HCT116 (cell line): ENCODE measurements at regions not wholly inside any gene's neighbourhood (a gene's known extent, or its start where the extent isn't known, plus 50 kb on each side); places are given as distances from the start of the nearest gene placed in this dataset.

Source experiments
- ATAC-seq: fragments of 200-7000 bp; cut with Tn5 transposase; 2 replicates; pipeline ENCODE4 v1.9.1; 2020; ENCODE audit warnings: mild to moderate bottlenecking, moderate library complexity
- BruUV-seq: library from RNA; stranded (reverse); fragments of 400-500 nt; replicated peaks from 2 replicates; lab custom pipeline; 2021; lab: Mats Ljungman, UMichigan
- CTCF ChIA-PET: fragments of 300-600 bp; sonication (Branson Sonifier 250); formaldehyde crosslinking; loops from one replicate; lab custom pipeline; 2021; ENCODE audit warnings: antibody characterized with exemption; lab: Charles Lee
- POLR2A ChIA-PET: fragments of 300-600, 350-600 bp; sonication (Branson Sonifier 250); formaldehyde crosslinking; loops from one replicate; lab custom pipeline; 2021; ENCODE audit warnings: antibody characterized with exemption; lab: Charles Lee
- RAD21 ChIA-PET, 2 experiments: fragments of 300-600 bp; sonication (Branson Sonifier 250); formaldehyde crosslinking; loops; one replicate each; lab custom pipeline; 2023; ENCODE audit warnings: low total read pairs in 2 of 2; ENCODE audit not compliant: uncharacterized antibody in 2 of 2, unreplicated experiment in 2 of 2, low non-redundant PET in 1 of 2; lab: Charles Lee
- DNase-seq: peaks from one replicate; pipeline ENCODE4 v3.0.0-alpha.2; 2010; ENCODE audit warnings: low read depth, low spot score
- H2AFZ ChIP-seq: fragments of 200-600 bp; shearing (Covaris generic), sonication (generic); 2 replicates; pipeline ENCODE4 v1.6.1; 2017; ENCODE audit warnings: low read depth, mixed run types, mixed read lengths, antibody characterized with exemption, low read length; ENCODE audit not compliant: poor library complexity, severe bottlenecking
- H3K27ac ChIP-seq: 2 replicates; pipeline ENCODE4 v1.5.1; 2012; ENCODE audit warnings: low read depth, low read length
- H3K27me3 ChIP-seq: fragments of 200-600 bp; sonication (generic); 2 replicates; pipeline ENCODE4 v1.6.1; 2016; ENCODE audit warnings: mixed run types, low read length, mixed read lengths; ENCODE audit not compliant: insufficient read depth
- H3K36me3 ChIP-seq, 2 experiments: fragments of 200-500 bp in 1 of 2; fragments of 200-600 bp in 1 of 2; sonication (Bioruptor generic) in 1 of 2; sonication (generic) in 1 of 2; 2 replicates each; pipeline versions ENCODE4 v1.5.1 to v1.6.1; 2014 to 2016; ENCODE audit warnings: low read length in 2 of 2, inconsistent platforms in 1 of 2, mixed read lengths in 1 of 2, mixed run types in 1 of 2; ENCODE audit not compliant: insufficient read depth in 2 of 2, control insufficient read depth in 1 of 2
- H3K4me1 ChIP-seq, 2 experiments: fragments of 200-600 bp in 1 of 2; sonication (generic) in 1 of 2; 2 replicates each; pipeline versions ENCODE4 v1.5.1 to v1.6.1; 2012 to 2017; ENCODE audit warnings: low read length in 2 of 2, inconsistent platforms in 1 of 2, mild to moderate bottlenecking in 1 of 2, mixed read lengths in 1 of 2, mixed run types in 1 of 2, moderate library complexity in 1 of 2; ENCODE audit not compliant: insufficient read depth in 2 of 2, control insufficient read depth in 1 of 2
- H3K4me2 ChIP-seq: fragments of 200-600 bp; sonication (generic); 2 replicates; pipeline ENCODE4 v1.6.1; 2017; ENCODE audit warnings: mixed run types, low read length, mixed read lengths
- H3K4me3 ChIP-seq, 2 experiments: fragments of 200-600 bp in 1 of 2; sonication (generic) in 1 of 2; replicated peaks in 1 of 2; 2 replicates each; pipeline ENCODE4 v1.5.1; 2011 to 2016; ENCODE audit warnings: low read length in 2 of 2, control low read depth in 1 of 2, low read depth in 1 of 2, mild to moderate bottlenecking in 1 of 2, mixed read lengths in 1 of 2, mixed run types in 1 of 2
- H3K79me2 ChIP-seq: fragments of 200-600 bp; sonication (generic); 2 replicates; pipeline ENCODE4 v1.6.1; 2017; ENCODE audit warnings: mild to moderate bottlenecking, mixed run types, low read length, moderate library complexity, mixed read lengths; ENCODE audit not compliant: insufficient read depth
- H3K9ac ChIP-seq: fragments of 200-600 bp; sonication (generic); 2 replicates; pipeline ENCODE4 v1.6.1; 2016; ENCODE audit warnings: low read length, mixed read lengths
- H3K9me2 ChIP-seq: fragments of 200-600 bp; sonication (generic), shearing (Covaris generic); 2 replicates; pipeline ENCODE4 v1.6.1; 2017; ENCODE audit warnings: mixed run types, mild to moderate bottlenecking, moderate library complexity; ENCODE audit not compliant: insufficient read depth
- H3K9me3 ChIP-seq, 2 experiments: fragments of 200-500 bp in 1 of 2; fragments of 200-600 bp in 1 of 2; sonication (Bioruptor generic) in 1 of 2; sonication (generic) in 1 of 2; 2 replicates each; pipeline ENCODE4 v1.6.1; 2014 to 2017; ENCODE audit warnings: low read length in 2 of 2, mixed read lengths in 2 of 2, inconsistent platforms in 1 of 2, low read depth in 1 of 2, mild to moderate bottlenecking in 1 of 2, mixed run types in 1 of 2, moderate library complexity in 1 of 2; ENCODE audit not compliant: control insufficient read depth in 1 of 2, insufficient read depth in 1 of 2
- H4K20me1 ChIP-seq: fragments of 200-600 bp; sonication (generic), shearing (Covaris generic); 2 replicates; pipeline ENCODE4 v1.6.1; 2017; ENCODE audit warnings: mixed run types, mild to moderate bottlenecking, moderate library complexity; ENCODE audit not compliant: insufficient read depth
- ELF1 ChIP-seq: IDR thresholded peaks from 2 replicates; pipeline ENCODE4 v1.6.1; 2012; ENCODE audit warnings: low read depth, borderline replicate concordance
- intact Hi-C: fragments of 100-400 bp; cut with micrococcal nuclease; formaldehyde crosslinking; loops from 2 replicates; pipeline ENCODE4 v1.10.0; 2022
- TF ChIP-seq, protein P1 (sequence below): IDR thresholded peaks from 2 replicates; pipeline ENCODE4 v1.6.1; 2011; ENCODE audit warnings: mild to moderate bottlenecking, low read length, moderate library complexity; ENCODE audit not compliant: insufficient replicate concordance; ENCODE audit errors: extremely low read depth

DNA sequence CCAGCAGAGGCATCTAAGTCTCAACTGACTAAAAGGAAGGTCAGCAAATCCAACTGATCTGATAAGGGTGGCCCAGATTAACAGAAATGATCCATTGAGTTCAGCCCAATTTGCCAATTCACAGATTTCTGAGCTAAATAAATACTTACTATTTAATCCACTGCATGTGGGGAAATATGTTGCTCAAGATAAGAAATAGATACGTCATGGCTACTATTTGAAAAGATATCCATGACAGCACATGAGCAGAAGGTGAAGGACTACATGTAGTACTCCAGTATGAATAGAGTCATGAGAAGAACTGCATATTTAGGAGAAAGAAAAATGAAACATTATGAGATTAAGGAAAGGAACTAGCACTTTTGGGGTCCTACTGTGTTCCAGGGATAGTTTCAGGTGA, 332.4 kb downstream of the ARPP21 start:
- ChIA-PET RAD21 (no interaction called here), CTCF (no interaction called here)
- Histone ChIP-seq H3K4me1 (no peaks in the 10 kb centered on the region), H2AFZ (no peak overlapping the region), H3K9ac (no peak overlapping the region), H3K9me3 (peaks cover 0 to 4% of the 10 kb centered on the region in 2 experiments; a peak in 2 of 4 replicates), H3K4me2 (no peak overlapping the region)
- intact Hi-C loops: no loop called here
- DNase-seq: no peak
- TF ChIP-seq ELF1: no peak
- TF ChIP-seq, all 23 proteins: peak for 0
- Histone ChIP-seq H3K27ac (no peak overlapping the region), H3K4me3 (no peak overlapping the region), H3K9me2 (no peaks in the 10 kb centered on the region), H3K27me3 (no peaks in the 10 kb centered on the region), H3K79me2 (no peaks in the 10 kb centered on the region), H4K20me1 (no peaks in the 10 kb centered on the region), H3K36me3 (no peaks in the 10 kb centered on the region)
- no peak for ATAC-seq
- no TSS peak for BruUV-seq
- POLR2A ChIA-PET: no interaction called here

DNA sequence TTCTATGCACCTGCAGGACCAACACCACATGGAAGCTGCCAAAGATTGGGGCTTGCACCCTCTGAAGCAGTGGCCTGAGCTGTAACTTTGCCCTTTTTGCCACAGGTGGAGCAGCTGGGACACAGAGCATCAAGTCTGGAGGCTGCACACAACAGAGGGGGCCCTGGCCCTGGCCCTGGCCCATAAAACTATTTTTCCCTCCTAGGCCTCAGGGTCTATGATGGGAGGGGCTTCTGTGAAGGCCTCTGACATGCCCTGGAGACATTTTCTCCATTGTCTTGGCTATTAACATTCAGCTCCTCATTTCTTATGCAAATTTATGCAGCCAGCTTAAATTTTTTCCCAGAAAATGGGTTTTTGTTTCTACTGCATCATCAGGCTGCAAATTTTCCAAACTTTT, 335.5 kb downstream of the ARPP21 start:
- Histone ChIP-seq H3K36me3 (no peaks in the 10 kb centered on the region), H4K20me1 (no peaks in the 10 kb centered on the region), H3K9me2 (no peaks in the 10 kb centered on the region), H2AFZ (no peak overlapping the region), H3K4me1 (no peaks in the 10 kb centered on the region), H3K27me3 (no peaks in the 10 kb centered on the region), H3K79me2 (no peaks in the 10 kb centered on the region), H3K27ac (no peak overlapping the region), H3K4me3 (no peak overlapping the region), H3K4me2 (no peak overlapping the region), H3K9ac (no peak overlapping the region), H3K9me3 (peaks cover 0 to 4% of the 10 kb centered on the region in 2 experiments; a peak in 1 of 4 replicates)
- ATAC-seq: no peak
- CTCF ChIA-PET: no interaction called here
- POLR2A ChIA-PET: no interaction called here
- RAD21 ChIA-PET: no interaction called here
- TF ChIP-seq, protein P1, sequence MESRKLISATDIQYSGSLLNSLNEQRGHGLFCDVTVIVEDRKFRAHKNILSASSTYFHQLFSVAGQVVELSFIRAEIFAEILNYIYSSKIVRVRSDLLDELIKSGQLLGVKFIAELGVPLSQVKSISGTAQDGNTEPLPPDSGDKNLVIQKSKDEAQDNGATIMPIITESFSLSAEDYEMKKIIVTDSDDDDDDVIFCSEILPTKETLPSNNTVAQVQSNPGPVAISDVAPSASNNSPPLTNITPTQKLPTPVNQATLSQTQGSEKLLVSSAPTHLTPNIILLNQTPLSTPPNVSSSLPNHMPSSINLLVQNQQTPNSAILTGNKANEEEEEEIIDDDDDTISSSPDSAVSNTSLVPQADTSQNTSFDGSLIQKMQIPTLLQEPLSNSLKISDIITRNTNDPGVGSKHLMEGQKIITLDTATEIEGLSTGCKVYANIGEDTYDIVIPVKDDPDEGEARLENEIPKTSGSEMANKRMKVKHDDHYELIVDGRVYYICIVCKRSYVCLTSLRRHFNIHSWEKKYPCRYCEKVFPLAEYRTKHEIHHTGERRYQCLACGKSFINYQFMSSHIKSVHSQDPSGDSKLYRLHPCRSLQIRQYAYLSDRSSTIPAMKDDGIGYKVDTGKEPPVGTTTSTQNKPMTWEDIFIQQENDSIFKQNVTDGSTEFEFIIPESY: no peak
- intact Hi-C loops: no loop called here
- no peak for DNase-seq
- no TSS peak for BruUV-seq
